ENCODE measurements at regions not wholly inside any gene's neighbourhood (a gene's known extent, or its start where the extent isn't known, plus 50 kb on each side); places are given as distances from the start of the nearest gene placed in this dataset.
"Not testable (repeated sequence)": the region's sequence is repeated elsewhere in the genome, so short reads cannot be mapped to it uniquely, and the experiment has no call there.

GRCh38 chr4:24211856-24212255 is 322.0 kb upstream of the PPARGC1A start:
- DNase-seq (ENCODE audit: low read depth in 1 of 2, low spot score in 1 of 2) = no peak

- no peak for DNase-seq (ENCODE audit: low read depth in 1 of 2, low spot score in 1 of 2)
These were observed 320.6 kb upstream of the PPARGC1A start for GRCh38 chr4:24210332-24210902.

GRCh38 chr4:24209906-24210305 is 320.1 kb upstream of the PPARGC1A start:
- DNase-seq (ENCODE audit: low read depth in 1 of 2, low spot score in 1 of 2) = no peak

- no peak for DNase-seq (ENCODE audit: low read depth in 1 of 2, low spot score in 1 of 2)
These were observed 319.3 kb upstream of the PPARGC1A start for GRCh38 chr4:24209131-24209530.

GRCh38 chr4:24208691-24209090 is 318.8 kb upstream of the PPARGC1A start:
- DNase-seq (ENCODE audit: low read depth in 1 of 2, low spot score in 1 of 2) = no peak

GRCh38 chr4:24204708-24205107 is 314.9 kb upstream of the PPARGC1A start:
- not testable (repeated sequence) for DNase-seq (ENCODE audit: low read depth in 1 of 2, low spot score in 1 of 2)

- no peak for DNase-seq (ENCODE audit: low read depth in 1 of 2, low spot score in 1 of 2)
These were observed 314.1 kb upstream of the PPARGC1A start for GRCh38 chr4:24203926-24204325.

- DNase-seq (ENCODE audit: low read depth in 1 of 2, low spot score in 1 of 2) = no peak
These were observed 312.7 kb upstream of the PPARGC1A start for GRCh38 chr4:24202579-24202978.

- no peak for DNase-seq (ENCODE audit: low read depth in 1 of 2, low spot score in 1 of 2)
These were observed 308.1 kb upstream of the PPARGC1A start for GRCh38 chr4:24197955-24198354.

- DNase-seq (ENCODE audit: low read depth in 1 of 2, low spot score in 1 of 2) = no peak
These were observed 306.9 kb upstream of the PPARGC1A start for GRCh38 chr4:24196785-24197184.

GRCh38 chr4:24195991-24196736 is 306.3 kb upstream of the PPARGC1A start:
- no peak for DNase-seq (ENCODE audit: low read depth in 1 of 2, low spot score in 1 of 2)

GRCh38 chr4:24192018-24192641 is 302.3 kb upstream of the PPARGC1A start:
- DNase-seq (ENCODE audit: low read depth in 1 of 2, low spot score in 1 of 2) = no peak

GRCh38 chr4:24190761-24191695 is 301.2 kb upstream of the PPARGC1A start:
- no peak for DNase-seq (ENCODE audit: low read depth in 1 of 2, low spot score in 1 of 2)

- no peak for DNase-seq (ENCODE audit: low read depth in 1 of 2, low spot score in 1 of 2)
These were observed 298.6 kb upstream of the PPARGC1A start for GRCh38 chr4:24188459-24188858.

- DNase-seq (ENCODE audit: low read depth in 1 of 2, low spot score in 1 of 2) = no peak
These were observed 296.6 kb upstream of the PPARGC1A start for GRCh38 chr4:24186466-24186865.

GRCh38 chr4:24181005-24181404 is 291.2 kb upstream of the PPARGC1A start:
- DNase-seq (ENCODE audit: low read depth in 1 of 2, low spot score in 1 of 2) = no peak

- no peak for DNase-seq (ENCODE audit: low read depth in 1 of 2, low spot score in 1 of 2)
These were observed 290.7 kb upstream of the PPARGC1A start for GRCh38 chr4:24180586-24180985.

GRCh38 chr4:24179201-24179840 is 289.5 kb upstream of the PPARGC1A start:
- no peak for DNase-seq (ENCODE audit: low read depth in 1 of 2, low spot score in 1 of 2)

- DNase-seq (ENCODE audit: low read depth in 1 of 2, low spot score in 1 of 2) = not testable (repeated sequence)
These were observed 287.6 kb upstream of the PPARGC1A start for GRCh38 chr4:24177443-24177842.

- no peak for DNase-seq (ENCODE audit: low read depth in 1 of 2, low spot score in 1 of 2)
These were observed 285.9 kb upstream of the PPARGC1A start for GRCh38 chr4:24175707-24176106.

- no peak for DNase-seq (ENCODE audit: low read depth in 1 of 2, low spot score in 1 of 2)
These were observed 284.8 kb upstream of the PPARGC1A start for GRCh38 chr4:24174602-24175001.
